Endothelial cell of umbilical vein (primary cell): ENCODE measurements at regions not wholly inside any gene's neighbourhood (a gene's known extent, or its start where the extent isn't known, plus 50 kb on each side); places are given as distances from the start of the nearest gene placed in this dataset.

Source experiments
- BruUV-seq: library from RNA; stranded (reverse); fragments of 400-500 nt; replicated peaks from 2 replicates; lab custom pipeline; 2021; lab: Mats Ljungman, UMichigan
- CTCF ChIA-PET: fragments of 300-600, 350-600 bp; sonication (Branson Sonifier 250); formaldehyde crosslinking; loops from one replicate; lab custom pipeline; 2021; ENCODE audit warnings: antibody characterized with exemption, inconsistent platforms; lab: Charles Lee
- POLR2A ChIA-PET: fragments of 300-600, 350-600 bp; sonication (Branson Sonifier 250); formaldehyde crosslinking; loops from one replicate; lab custom pipeline; 2021; ENCODE audit warnings: antibody characterized with exemption, inconsistent platforms; lab: Charles Lee
- DNase-seq: peaks from one replicate; pipeline ENCODE4 v3.0.0-alpha.2; 2011; ENCODE audit warnings: low read depth, low spot score
- FAIRE-seq: peaks from 2 replicates; lab custom pipeline; 2011; peaks lifted over from hg19 to GRCh38; lab: Jason Lieb, UNC
- H2AFZ ChIP-seq: 2 replicates; pipeline ENCODE4 v1.6.0; 2012; ENCODE audit warnings: low read depth, low read length, control low read depth, inconsistent platforms
- H3K27ac ChIP-seq: 2 replicates; pipeline ENCODE4 v1.5.1; 2011; ENCODE audit warnings: low read depth, mild to moderate bottlenecking, control low read depth, low read length, moderate library complexity; ENCODE audit not compliant: insufficient read depth
- H3K27me3 ChIP-seq, 2 experiments: 2 replicates each; pipeline versions ENCODE4 v1.6.0 to v1.6.1; 2011; ENCODE audit warnings: low read length in 2 of 2, mixed read lengths in 1 of 2; ENCODE audit not compliant: control insufficient read depth in 2 of 2, insufficient read depth in 2 of 2
- H3K36me3 ChIP-seq, 2 experiments: 2 replicates in 1 of 2; 3 replicates in 1 of 2; pipeline ENCODE4 v1.5.1; 2011; ENCODE audit warnings: low read length in 2 of 2, mild to moderate bottlenecking in 1 of 2, moderate library complexity in 1 of 2; ENCODE audit not compliant: control insufficient read depth in 2 of 2, insufficient read depth in 2 of 2; ENCODE audit errors: extremely low read depth in 1 of 2
- H3K4me1 ChIP-seq: 3 replicates; pipeline ENCODE4 v1.5.1; 2011; ENCODE audit warnings: mild to moderate bottlenecking, low read length; ENCODE audit not compliant: control insufficient read depth, insufficient read depth; ENCODE audit errors: extremely low read depth
- H3K4me2 ChIP-seq: 2 replicates; pipeline ENCODE4 v1.6.1; 2011; ENCODE audit warnings: low read length, control low read depth, mixed read lengths; ENCODE audit not compliant: insufficient read depth
- H3K4me3 ChIP-seq, 3 experiments: fragments of 200-600 bp in 1 of 3; sonication (generic), shearing (Covaris generic) in 1 of 3; replicated peaks in 1 of 3; 2 replicates each; pipeline ENCODE4 v1.5.1; 2011 to 2016; ENCODE audit warnings: control low read depth in 3 of 3, low read length in 3 of 3, mild to moderate bottlenecking in 2 of 3, inconsistent platforms in 1 of 3, low read depth in 1 of 3, moderate library complexity in 1 of 3; ENCODE audit not compliant: insufficient read depth in 1 of 3
- H3K79me2 ChIP-seq: 2 replicates; pipeline ENCODE4 v1.6.0; 2012; ENCODE audit warnings: low read length, inconsistent platforms; ENCODE audit not compliant: control insufficient read depth, insufficient read depth
- H3K9ac ChIP-seq: replicated peaks from 2 replicates; pipeline ENCODE3; 2011; ENCODE audit warnings: low read length, control low read depth; ENCODE audit not compliant: insufficient read depth; ENCODE audit errors: extremely low read depth
- H3K9me1 ChIP-seq: replicated peaks from 3 replicates; pipeline ENCODE4 v1.6.0; 2011; ENCODE audit warnings: mild to moderate bottlenecking, low read length; ENCODE audit not compliant: control insufficient read depth, insufficient read depth; ENCODE audit errors: extremely low read depth
- H3K9me3 ChIP-seq: replicated peaks from 2 replicates; pipeline ENCODE4 v1.5.1; 2012; ENCODE audit warnings: low read length, inconsistent platforms; ENCODE audit not compliant: control insufficient read depth, insufficient read depth
- H4K20me1 ChIP-seq: replicated peaks from 2 replicates; pipeline ENCODE3; 2011; ENCODE audit warnings: mild to moderate bottlenecking, low read length; ENCODE audit not compliant: control insufficient read depth, insufficient read depth; ENCODE audit errors: extremely low read depth
- CTCF ChIP-seq, 2 donors: IDR thresholded peaks; 1 replicate in 1 of 2; 2 replicates in 1 of 2; pipeline ENCODE4 v1.5.1; 2011; ENCODE audit warnings: low read length in 2 of 2, mild to moderate bottlenecking in 2 of 2, moderate library complexity in 2 of 2, control low read depth in 1 of 2, inconsistent platforms in 1 of 2, low read depth in 1 of 2; ENCODE audit not compliant: insufficient read depth in 1 of 2; ENCODE audit errors: extremely low read depth in 1 of 2
- EZH2 ChIP-seq: IDR thresholded peaks from 2 replicates; pipeline ENCODE4 v1.6.1; 2012; ENCODE audit warnings: borderline replicate concordance, low read depth, mild to moderate bottlenecking, moderate library complexity, low read length, inconsistent platforms; ENCODE audit not compliant: severe bottlenecking
- FOS ChIP-seq: IDR thresholded peaks from 2 replicates; pipeline ENCODE4 v1.6.1; 2011; ENCODE audit warnings: mild to moderate bottlenecking, low read length, moderate library complexity, borderline replicate concordance; ENCODE audit not compliant: insufficient read depth
- GATA2 ChIP-seq: IDR thresholded peaks from 2 replicates; pipeline ENCODE4 v1.7.0; 2011; ENCODE audit warnings: low read depth, mild to moderate bottlenecking, moderate library complexity, mixed read lengths, low read length; ENCODE audit not compliant: insufficient read length, insufficient read depth
- JUN ChIP-seq: IDR thresholded peaks from 2 replicates; pipeline ENCODE4 v1.6.1; 2011; ENCODE audit warnings: borderline replicate concordance, low read depth; ENCODE audit not compliant: insufficient read length, insufficient read depth
- MAX ChIP-seq: IDR thresholded peaks from 2 replicates; pipeline ENCODE4 v1.6.1; 2011; ENCODE audit not compliant: insufficient read depth, insufficient read length
- MYC ChIP-seq: IDR thresholded peaks from one replicate; pipeline ENCODE4 v1.6.1; 2011; ENCODE audit warnings: mild to moderate bottlenecking, low read depth, low read length
- POLR2A ChIP-seq: IDR thresholded peaks from 2 replicates; pipeline ENCODE4 v1.6.1; 2012; ENCODE audit warnings: low read depth, mild to moderate bottlenecking, control low read depth, low read length
- POLR2AphosphoS5 ChIP-seq: IDR thresholded peaks from 2 replicates; pipeline ENCODE4 v1.6.1; 2012; ENCODE audit warnings: low read depth, mild to moderate bottlenecking, control low read depth, low read length, moderate library complexity; ENCODE audit not compliant: insufficient read depth
- dilution Hi-C: fragments of 300-500 bp; cut with MboI; formaldehyde crosslinking; loops from one replicate; pipeline ENCODE4 v1.15.0; 2019; ENCODE audit warnings: low sequenced_read_pairs; ENCODE audit not compliant: extremely low pct_ligation_motif_present
- intact Hi-C: fragments of 100-400 bp; cut with micrococcal nuclease; formaldehyde crosslinking; loops from one replicate; pipeline ENCODE4 v1.10.0; 2022

GRCh38 chr19:23992348-23992747 is 77.7 kb downstream of the ZNF726 start:
- H3K79me2 ChIP-seq: no peaks in the 10 kb centered on the region
- peaks cover 5% of the 10 kb centered on the region for H3K9me3 ChIP-seq
- H3K27ac ChIP-seq: no peak overlapping the region
- no peaks in the 10 kb centered on the region for H3K4me1 ChIP-seq
- no TSS peak for BruUV-seq
- no peak for DNase-seq
- no peak for FAIRE-seq
- CTCF ChIA-PET: no interaction called here
- H4K20me1 ChIP-seq: no peaks in the 10 kb centered on the region
- no peak overlapping the region for H3K9ac ChIP-seq
- H2AFZ ChIP-seq: no peak overlapping the region
- dilution Hi-C loops: no loop called here
- no peak overlapping the region for H3K4me2 ChIP-seq
- TF ChIP-seq MYC: no peak
- no peak for TF ChIP-seq CTCF (IDR thresholded peaks at IDR 0.05; ENCODE audit: extremely low read depth in 1 of 2, insufficient read depth in 1 of 2, low read depth in 1 of 2, low read length in 2 of 2)
- no peak for TF ChIP-seq POLR2AphosphoS5
- TF ChIP-seq POLR2A: no peak
- no peak for TF ChIP-seq GATA2
- no peak for TF ChIP-seq MAX
- TF ChIP-seq FOS: no peak
- TF ChIP-seq EZH2: no peak
- TF ChIP-seq JUN: no peak
- POLR2A ChIA-PET: no interaction called here
- H3K27me3 ChIP-seq: no peaks in the 10 kb centered on the region
- intact Hi-C loops: no loop called here
- no peak overlapping the region for H3K4me3 ChIP-seq
- no peaks in the 10 kb centered on the region for H3K36me3 ChIP-seq
- H3K9me1 ChIP-seq: no peaks in the 10 kb centered on the region
